CD4-positive, alpha-beta memory T cell (primary cell): ENCODE measurements at regions not wholly inside any gene's neighbourhood (a gene's known extent, or its start where the extent isn't known, plus 50 kb on each side); places are given as distances from the start of the nearest gene placed in this dataset.

Experiments
- CTCF ChIA-PET: fragments of 350-600 bp; sonication (Branson Sonifier 250); formaldehyde crosslinking; loops from one replicate; lab custom pipeline; 2021; ENCODE audit warnings: inconsistent platforms; ENCODE audit not compliant: partially characterized antibody; lab: Charles Lee
- POLR2A ChIA-PET: fragments of 350-600 bp; sonication (Branson Sonifier 250); formaldehyde crosslinking; loops from one replicate; lab custom pipeline; 2021; ENCODE audit not compliant: partially characterized antibody; lab: Charles Lee
- DNase-seq, 5 donors: peaks; one replicate each; pipeline versions ENCODE4 v3.0.0 to v3.0.0-alpha.2; 2020 to 2022; ENCODE audit warnings: mixed read lengths in 1 of 5
- H3K27ac ChIP-seq: one replicate; pipeline ENCODE4 v1.7.0; 2013; ENCODE audit warnings: low read depth, low read length
- H3K27me3 ChIP-seq: 2 replicates; pipeline ENCODE4 v1.7.0; 2013; ENCODE audit warnings: mild to moderate bottlenecking, low read length, moderate library complexity; ENCODE audit not compliant: insufficient read depth
- H3K36me3 ChIP-seq: 2 replicates; pipeline ENCODE4 v1.7.0; 2013; ENCODE audit warnings: mild to moderate bottlenecking, low read length, moderate library complexity; ENCODE audit not compliant: insufficient read depth
- H3K4me1 ChIP-seq: 2 replicates; pipeline ENCODE4 v1.7.0; 2013; ENCODE audit warnings: mild to moderate bottlenecking, low read length, moderate library complexity; ENCODE audit not compliant: insufficient read depth
- H3K4me3 ChIP-seq, 2 donors: one replicate each; pipeline ENCODE4 v1.7.0; 2013; ENCODE audit warnings: low read length in 2 of 2, mild to moderate bottlenecking in 1 of 2
- H3K9me3 ChIP-seq, 2 donors: one replicate each; pipeline ENCODE4 v1.7.0; 2013; ENCODE audit warnings: low read length in 2 of 2, control low read depth in 1 of 2; ENCODE audit not compliant: control insufficient read depth in 1 of 2
- H3K27ac Mint-ChIP-seq, 7 donors: one replicate each; pipeline ENCODE4 v1.8.0; 2020 to 2021; ENCODE audit warnings: mixed read lengths in 7 of 7, mild to moderate bottlenecking in 6 of 7, inconsistent platforms in 3 of 7, moderate library complexity in 3 of 7
- H3K27me3 Mint-ChIP-seq, 2 donors: one replicate each; pipeline ENCODE4 v1.8.0; 2020 to 2021; ENCODE audit warnings: mixed read lengths in 2 of 2
- H3K36me3 Mint-ChIP-seq, 2 donors: one replicate each; pipeline ENCODE4 v1.8.0; 2020 to 2021; ENCODE audit warnings: mixed read lengths in 2 of 2, inconsistent platforms in 1 of 2, mild to moderate bottlenecking in 1 of 2
- H3K4me1 Mint-ChIP-seq, 4 donors: one replicate each; pipeline ENCODE4 v1.8.0; 2020 to 2021; ENCODE audit warnings: mixed read lengths in 4 of 4, mild to moderate bottlenecking in 1 of 4
- H3K4me3 Mint-ChIP-seq, 8 donors: one replicate each; pipeline ENCODE4 v1.8.0; 2020 to 2021; ENCODE audit warnings: mixed read lengths in 8 of 8, mild to moderate bottlenecking in 7 of 8, moderate library complexity in 6 of 8, inconsistent platforms in 3 of 8
- H3K9me3 Mint-ChIP-seq, 8 donors: one replicate each; pipeline ENCODE4 v1.8.0; 2020 to 2021; ENCODE audit warnings: mixed read lengths in 8 of 8, mild to moderate bottlenecking in 5 of 8, inconsistent platforms in 3 of 8, moderate library complexity in 1 of 8
- intact Hi-C: fragments of 100-400 bp; cut with micrococcal nuclease; formaldehyde crosslinking; loops from one replicate; pipeline ENCODE4 v1.15.1; 2023

GRCh38 chr11:92384358-92384757, 159.7 kb downstream of the FAT3 start:
- Mint-ChIP-seq H3K9me3 (peaks cover 0 to 8% (median 0%) of the 10 kb centered on the region in 8 donors), H3K36me3 (no peaks in the 10 kb centered on the region), H3K27me3 (no peaks in the 10 kb centered on the region), H3K4me3 (no peak overlapping the region), H3K27ac (peak overlapping the region in 2 of 7 donors; percentile 26 to 44), H3K4me1 (no peaks in the 10 kb centered on the region)
- no peaks in the 10 kb centered on the region for H3K4me1 ChIP-seq
- CTCF ChIA-PET = no interaction called here
- H3K4me3 ChIP-seq = no peak overlapping the region
- intact Hi-C loops = no loop called here
- no peaks in the 10 kb centered on the region for H3K27me3 ChIP-seq
- DNase-seq = no peak
- POLR2A ChIA-PET = no interaction called here
- H3K27ac ChIP-seq = no peak overlapping the region
- H3K36me3 ChIP-seq = no peaks in the 10 kb centered on the region
- no peaks in the 10 kb centered on the region for H3K9me3 ChIP-seq

GRCh38 chr11:92384802-92385201, 160.2 kb downstream of the FAT3 start:
- no peak overlapping the region for H3K4me3 ChIP-seq
- no peaks in the 10 kb centered on the region for H3K27me3 ChIP-seq
- peak in 2 of 5 donors; percentile 2 to 13 for DNase-seq
- ChIA-PET POLR2A (no interaction called here), CTCF (no interaction called here)
- H3K4me3 Mint-ChIP-seq = no peak overlapping the region
- peak overlapping the region in 2 of 7 donors; percentile 17 to 58 for H3K27ac Mint-ChIP-seq
- no peak overlapping the region for H3K27ac ChIP-seq
- no peaks in the 10 kb centered on the region for H3K27me3 Mint-ChIP-seq
- H3K4me1 Mint-ChIP-seq = no peaks in the 10 kb centered on the region
- no peaks in the 10 kb centered on the region for H3K4me1 ChIP-seq
- no peaks in the 10 kb centered on the region for H3K36me3 ChIP-seq
- intact Hi-C loops = no loop called here
- H3K36me3 Mint-ChIP-seq = no peaks in the 10 kb centered on the region
- peaks cover 0 to 5% (median 0%) of the 10 kb centered on the region in 8 donors for H3K9me3 Mint-ChIP-seq
- H3K9me3 ChIP-seq = no peaks in the 10 kb centered on the region

GRCh38 chr11:92386577-92386976, 162.0 kb downstream of the FAT3 start:
- intact Hi-C loops = no loop called here
- no peak for DNase-seq
- Mint-ChIP-seq H3K36me3 (no peaks in the 10 kb centered on the region), H3K4me3 (no peak overlapping the region), H3K4me1 (no peaks in the 10 kb centered on the region), H3K27ac (no peak overlapping the region), H3K27me3 (no peaks in the 10 kb centered on the region), H3K9me3 (peaks cover 0 to 7% (median 0%) of the 10 kb centered on the region in 8 donors)
- Histone ChIP-seq H3K4me3 (no peak overlapping the region), H3K36me3 (no peaks in the 10 kb centered on the region), H3K27me3 (no peaks in the 10 kb centered on the region), H3K4me1 (no peaks in the 10 kb centered on the region), H3K27ac (no peak overlapping the region), H3K9me3 (no peaks in the 10 kb centered on the region)
- ChIA-PET POLR2A (no interaction called here), CTCF (no interaction called here)

- DNase-seq = no peak
- no peaks in the 10 kb centered on the region for H3K36me3 Mint-ChIP-seq
- H3K4me1 Mint-ChIP-seq = no peaks in the 10 kb centered on the region
- H3K27ac Mint-ChIP-seq = no peak overlapping the region
- no peak overlapping the region for H3K27ac ChIP-seq
- no peak overlapping the region for H3K4me3 ChIP-seq
- no peaks in the 10 kb centered on the region for H3K9me3 ChIP-seq
- H3K4me3 Mint-ChIP-seq = no peak overlapping the region
- CTCF ChIA-PET = interaction anchor here (1.0 kb wide), 1 partner anchor 11 kb away, joined by 3 read pairs; no protein-coding TSS in a partner anchor
- POLR2A ChIA-PET = no interaction called here
- H3K9me3 Mint-ChIP-seq = peaks cover 0 to 7% (median 0%) of the 10 kb centered on the region in 8 donors
- no peaks in the 10 kb centered on the region for H3K27me3 ChIP-seq
- no peaks in the 10 kb centered on the region for H3K27me3 Mint-ChIP-seq
- H3K36me3 ChIP-seq = no peaks in the 10 kb centered on the region
- intact Hi-C loops = no loop called here
- H3K4me1 ChIP-seq = no peaks in the 10 kb centered on the region
Measured at GRCh38 chr11:92387859-92388258, 163.2 kb downstream of the FAT3 start.

GRCh38 chr11:92388380-92388779, 163.8 kb downstream of the FAT3 start:
- Histone ChIP-seq H3K4me3 (no peak overlapping the region), H3K27ac (no peak overlapping the region), H3K9me3 (no peaks in the 10 kb centered on the region), H3K4me1 (no peaks in the 10 kb centered on the region), H3K36me3 (no peaks in the 10 kb centered on the region), H3K27me3 (no peaks in the 10 kb centered on the region)
- Mint-ChIP-seq H3K27ac (no peak overlapping the region), H3K27me3 (no peaks in the 10 kb centered on the region), H3K36me3 (no peaks in the 10 kb centered on the region), H3K9me3 (peaks cover 0 to 7% (median 0%) of the 10 kb centered on the region in 8 donors), H3K4me3 (no peak overlapping the region), H3K4me1 (no peaks in the 10 kb centered on the region)
- CTCF ChIA-PET = interaction anchor here (1.0 kb wide), 1 partner anchor 11 kb away, joined by 3 read pairs; no protein-coding TSS in a partner anchor
- POLR2A ChIA-PET = no interaction called here
- DNase-seq = no peak
- intact Hi-C loops = no loop called here

GRCh38 chr11:92390783-92391182, 166.2 kb downstream of the FAT3 start:
- ChIA-PET CTCF (no interaction called here), POLR2A (no interaction called here)
- Mint-ChIP-seq H3K36me3 (no peaks in the 10 kb centered on the region), H3K27me3 (no peaks in the 10 kb centered on the region), H3K4me3 (no peak overlapping the region), H3K4me1 (no peaks in the 10 kb centered on the region), H3K9me3 (peaks cover 0 to 7% (median 0%) of the 10 kb centered on the region in 8 donors), H3K27ac (no peak overlapping the region)
- Histone ChIP-seq H3K27me3 (no peaks in the 10 kb centered on the region), H3K9me3 (no peaks in the 10 kb centered on the region), H3K4me1 (no peaks in the 10 kb centered on the region), H3K36me3 (no peaks in the 10 kb centered on the region), H3K4me3 (no peak overlapping the region), H3K27ac (no peak overlapping the region)
- intact Hi-C loops = no loop called here
- no peak for DNase-seq

GRCh38 chr11:92391364-92391763, 166.7 kb downstream of the FAT3 start:
- H3K27ac Mint-ChIP-seq = no peak overlapping the region
- ChIA-PET CTCF (no interaction called here), POLR2A (no interaction called here)
- no peak overlapping the region for H3K4me3 Mint-ChIP-seq
- H3K36me3 Mint-ChIP-seq = no peaks in the 10 kb centered on the region
- Histone ChIP-seq H3K27ac (no peak overlapping the region), H3K4me1 (no peaks in the 10 kb centered on the region), H3K27me3 (no peaks in the 10 kb centered on the region), H3K9me3 (no peaks in the 10 kb centered on the region), H3K4me3 (no peak overlapping the region), H3K36me3 (no peaks in the 10 kb centered on the region)
- no peaks in the 10 kb centered on the region for H3K4me1 Mint-ChIP-seq
- intact Hi-C loops = no loop called here
- H3K27me3 Mint-ChIP-seq = no peaks in the 10 kb centered on the region
- DNase-seq = no peak
- peaks cover 0 to 7% (median 0%) of the 10 kb centered on the region in 8 donors for H3K9me3 Mint-ChIP-seq

- no peak overlapping the region for H3K4me3 ChIP-seq
- Mint-ChIP-seq H3K4me1 (no peaks in the 10 kb centered on the region), H3K4me3 (no peak overlapping the region), H3K9me3 (peaks cover 0 to 7% (median 0%) of the 10 kb centered on the region in 8 donors), H3K27ac (no peak overlapping the region), H3K27me3 (no peaks in the 10 kb centered on the region), H3K36me3 (no peaks in the 10 kb centered on the region)
- no peak for DNase-seq
- intact Hi-C loops = no loop called here
- H3K4me1 ChIP-seq = no peaks in the 10 kb centered on the region
- no peaks in the 10 kb centered on the region for H3K9me3 ChIP-seq
- ChIA-PET CTCF (no interaction called here), POLR2A (no interaction called here)
- H3K36me3 ChIP-seq = no peaks in the 10 kb centered on the region
- H3K27ac ChIP-seq = no peak overlapping the region
- no peaks in the 10 kb centered on the region for H3K27me3 ChIP-seq
Measured at GRCh38 chr11:92391808-92392207, 167.2 kb downstream of the FAT3 start.
